Naive B cell (primary cell): ENCODE measurements at regions not wholly inside any gene's neighbourhood (a gene's known extent, or its start where the extent isn't known, plus 50 kb on each side); places are given as distances from the start of the nearest gene placed in this dataset.
A peak's percentile ranks its signal among the peaks of the same experiment; 100 is the strongest.

Experiments
- ATAC-seq, 2 donors: fragments of 150-1000 bp; cut with Tn5 transposase; 2 replicates each; pipeline ENCODE4 v1.10.0; 2021; ENCODE audit warnings: low read depth in 2 of 2, mild to moderate bottlenecking in 2 of 2, moderate library complexity in 2 of 2
- DNase-seq: peaks from one replicate; pipeline ENCODE4 v3.0.0; 2022
- H3K27ac Mint-ChIP-seq, 6 donors: one replicate each; pipeline ENCODE4 v1.8.0; 2020 to 2022; ENCODE audit warnings: mild to moderate bottlenecking in 6 of 6, mixed read lengths in 6 of 6, moderate library complexity in 5 of 6, inconsistent platforms in 2 of 6
- H3K27me3 Mint-ChIP-seq, 3 donors: one replicate each; pipeline ENCODE4 v1.8.0; 2021 to 2022; ENCODE audit warnings: mixed read lengths in 3 of 3, mild to moderate bottlenecking in 1 of 3
- H3K36me3 Mint-ChIP-seq, 2 donors: one replicate each; pipeline ENCODE4 v1.8.0; 2020 to 2022; ENCODE audit warnings: mixed read lengths in 2 of 2, inconsistent platforms in 1 of 2, mild to moderate bottlenecking in 1 of 2
- H3K4me1 Mint-ChIP-seq, 3 donors: one replicate each; pipeline ENCODE4 v1.8.0; 2020 to 2022; ENCODE audit warnings: mixed read lengths in 3 of 3, inconsistent platforms in 1 of 3, mild to moderate bottlenecking in 1 of 3, moderate library complexity in 1 of 3
- H3K4me3 Mint-ChIP-seq, 8 donors: one replicate each; pipeline ENCODE4 v1.8.0; 2020 to 2022; ENCODE audit warnings: mild to moderate bottlenecking in 8 of 8, mixed read lengths in 8 of 8, moderate library complexity in 8 of 8, inconsistent platforms in 2 of 8
- H3K9me3 Mint-ChIP-seq, 7 donors: one replicate each; pipeline ENCODE4 v1.8.0; 2020 to 2022; ENCODE audit warnings: mixed read lengths in 7 of 7, mild to moderate bottlenecking in 5 of 7, inconsistent platforms in 2 of 7, moderate library complexity in 1 of 7

- Mint-ChIP-seq H3K4me3 (peak overlapping the region in 2 of 8 donors; percentile 1 to 55), H3K9me3 (no peaks in the 10 kb centered on the region), H3K27ac (no peak overlapping the region), H3K27me3 (no peaks in the 10 kb centered on the region), H3K36me3 (no peaks in the 10 kb centered on the region), H3K4me1 (peaks cover 4 to 16% (median 8%) of the 10 kb centered on the region in 3 donors)
- DNase-seq (no peak), ATAC-seq (no peak)
These were observed 87.5 kb downstream of the HDGFL1 start for GRCh38 chr6:22656706-22657351.

DNA sequence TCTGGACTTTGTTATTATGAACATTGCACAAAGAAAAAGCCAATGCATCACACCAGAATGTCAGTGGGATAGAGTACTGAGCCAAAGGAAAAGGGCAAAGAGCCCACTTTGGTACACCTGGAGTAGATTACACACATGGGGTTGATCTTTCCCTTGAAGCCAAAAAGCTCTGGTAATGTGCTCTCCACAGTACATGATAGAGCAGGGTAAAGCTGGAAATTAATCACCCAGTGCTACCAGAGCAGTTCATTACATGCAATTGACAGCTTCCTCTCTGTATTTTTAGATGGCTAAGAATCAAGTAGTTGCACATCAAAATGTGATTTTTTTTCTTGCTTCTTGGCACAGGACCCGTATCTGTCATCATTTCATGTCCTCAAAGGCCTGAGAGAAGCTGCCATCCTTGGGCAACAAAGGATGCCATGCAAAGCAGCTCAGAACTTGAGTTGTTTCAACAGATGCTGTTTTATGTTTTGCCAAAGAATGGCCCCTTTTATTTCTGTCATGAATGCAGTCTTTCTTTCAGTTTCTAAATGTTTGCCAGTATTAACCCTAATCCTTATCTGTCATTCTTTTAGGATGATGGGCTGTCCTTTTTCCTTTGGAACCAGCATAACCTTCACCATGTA is 88.1 kb downstream of the HDGFL1 start:
- peak overlapping the region in 2 of 6 donors; percentile 28 to 66 for H3K27ac Mint-ChIP-seq
- peaks cover 4 to 16% (median 8%) of the 10 kb centered on the region in 3 donors for H3K4me1 Mint-ChIP-seq
- H3K27me3 Mint-ChIP-seq = no peaks in the 10 kb centered on the region
- no peaks in the 10 kb centered on the region for H3K36me3 Mint-ChIP-seq
- peaks cover 0 to under 1% (median 0%) of the 10 kb centered on the region in 7 donors for H3K9me3 Mint-ChIP-seq
- peak; percentile 1 for DNase-seq
- peak; percentile 57 to 77 for ATAC-seq
- H3K4me3 Mint-ChIP-seq = peak overlapping the region in 2 of 8 donors; percentile 1 to 55

DNA sequence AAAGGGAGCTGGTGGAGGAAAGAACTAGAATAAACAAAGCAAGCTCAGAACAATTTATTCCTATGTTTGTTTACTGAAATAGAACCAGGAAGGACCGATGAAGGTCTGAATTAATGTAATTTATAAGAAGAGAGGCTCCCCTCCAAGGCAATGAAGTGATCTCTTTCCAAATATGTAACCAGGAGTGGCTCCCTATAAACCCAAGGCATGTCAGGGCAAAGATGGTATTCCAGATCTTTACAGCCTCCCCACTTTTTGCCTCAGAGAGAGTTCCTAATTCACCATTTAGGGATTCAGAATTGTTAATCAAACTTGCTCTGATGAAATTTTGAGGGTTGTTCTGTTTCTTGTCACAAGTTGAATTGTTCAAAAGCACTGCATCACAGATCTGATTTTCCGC is 88.8 kb downstream of the HDGFL1 start:
- H3K9me3 Mint-ChIP-seq = peaks cover 0 to 6% (median 0%) of the 10 kb centered on the region in 7 donors
- no peaks in the 10 kb centered on the region for H3K36me3 Mint-ChIP-seq
- DNase-seq (no peak), ATAC-seq (no peak)
- no peaks in the 10 kb centered on the region for H3K27me3 Mint-ChIP-seq
- no peak overlapping the region for H3K4me3 Mint-ChIP-seq
- H3K27ac Mint-ChIP-seq = peak overlapping the region in 2 of 6 donors; percentile 66 to 80
- peaks cover 4 to 16% (median 8%) of the 10 kb centered on the region in 3 donors for H3K4me1 Mint-ChIP-seq

DNA sequence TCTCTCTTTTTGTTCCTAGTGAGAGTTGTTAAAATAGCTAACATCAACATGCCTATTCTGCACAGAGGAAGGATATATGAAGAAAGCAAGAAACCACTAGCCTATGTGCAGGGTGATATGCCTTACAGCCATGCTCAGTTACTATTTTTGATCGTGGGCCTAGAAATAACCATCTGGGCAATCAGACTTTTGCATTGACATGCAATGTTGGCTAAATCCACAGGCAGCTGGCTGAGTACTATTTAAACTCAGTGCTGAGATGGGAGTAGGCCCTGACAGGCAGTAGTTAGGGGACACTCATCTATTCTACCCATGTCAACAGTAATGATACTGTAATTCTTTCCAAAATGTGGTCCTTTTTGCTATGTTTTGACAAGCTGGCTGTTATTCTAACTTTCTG is 89.6 kb downstream of the HDGFL1 start:
- Mint-ChIP-seq H3K4me3 (peak overlapping the region in 1 of 8 donors; percentile 27), H3K4me1 (peaks cover 4 to 16% (median 8%) of the 10 kb centered on the region in 3 donors), H3K27ac (no peak overlapping the region), H3K27me3 (no peaks in the 10 kb centered on the region), H3K36me3 (no peaks in the 10 kb centered on the region), H3K9me3 (peaks cover 0 to 6% (median 0%) of the 10 kb centered on the region in 7 donors)
- ATAC-seq (no peak), DNase-seq (no peak)

GRCh38 chr6:22664968-22665367 is 95.6 kb downstream of the HDGFL1 start:
- ATAC-seq = no peak
- Mint-ChIP-seq H3K4me1 (no peaks in the 10 kb centered on the region), H3K9me3 (peaks cover 0 to 6% (median 0%) of the 10 kb centered on the region in 7 donors), H3K27ac (no peak overlapping the region), H3K36me3 (no peaks in the 10 kb centered on the region), H3K27me3 (no peaks in the 10 kb centered on the region), H3K4me3 (no peak overlapping the region)
- DNase-seq = no peak

DNA sequence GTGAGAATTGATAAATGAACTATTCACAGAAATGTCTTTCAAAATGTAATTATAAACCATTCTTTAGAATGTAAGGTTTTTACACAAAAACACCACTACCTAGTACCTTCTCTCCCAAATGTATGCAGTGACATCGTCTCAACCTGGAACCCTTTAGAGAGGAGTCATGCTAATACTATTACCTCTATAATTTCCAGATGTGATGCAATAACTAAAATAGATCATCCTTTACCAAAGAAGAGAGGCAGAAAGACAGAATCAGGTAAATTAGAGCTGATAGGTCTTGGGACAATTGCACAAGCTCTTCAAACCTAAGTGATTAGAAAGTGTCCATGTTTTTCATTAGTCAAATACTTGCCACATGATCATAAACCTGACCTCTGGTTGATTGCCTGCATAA is 96.7 kb downstream of the HDGFL1 start:
- ATAC-seq (no peak), DNase-seq (no peak)
- Mint-ChIP-seq H3K27me3 (no peaks in the 10 kb centered on the region), H3K36me3 (no peaks in the 10 kb centered on the region), H3K4me3 (no peak overlapping the region), H3K4me1 (no peaks in the 10 kb centered on the region), H3K9me3 (peaks cover 0 to 6% (median 0%) of the 10 kb centered on the region in 7 donors), H3K27ac (no peak overlapping the region)

GRCh38 chr6:22666586-22666985 is 97.2 kb downstream of the HDGFL1 start:
- no peak overlapping the region for H3K27ac Mint-ChIP-seq
- H3K9me3 Mint-ChIP-seq = peaks cover 0 to 6% (median 0%) of the 10 kb centered on the region in 7 donors
- H3K36me3 Mint-ChIP-seq = no peaks in the 10 kb centered on the region
- no peaks in the 10 kb centered on the region for H3K27me3 Mint-ChIP-seq
- no peaks in the 10 kb centered on the region for H3K4me1 Mint-ChIP-seq
- no peak for DNase-seq
- no peak overlapping the region for H3K4me3 Mint-ChIP-seq
- no peak for ATAC-seq

DNA sequence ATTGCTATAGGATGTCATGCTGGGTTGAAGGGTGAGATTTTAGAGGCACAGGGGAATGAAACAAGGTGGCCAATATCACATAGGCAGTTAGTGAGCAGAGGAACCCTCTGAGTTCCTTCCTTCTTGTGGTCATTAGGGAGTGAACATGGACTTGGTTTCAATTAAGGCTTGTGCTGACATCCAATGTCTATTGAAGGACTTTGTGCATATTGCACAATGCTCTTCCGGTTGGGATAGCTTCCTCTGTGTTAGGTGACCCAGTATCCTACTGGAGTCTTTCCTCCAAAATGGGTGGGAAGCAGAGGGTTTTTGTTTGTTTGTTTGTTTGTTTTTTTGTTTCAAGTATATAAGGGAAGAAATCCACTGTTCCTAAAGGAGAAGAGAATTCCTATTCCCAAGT is 98.5 kb downstream of the HDGFL1 start:
- H3K9me3 Mint-ChIP-seq = peaks cover 0 to 1% (median 0%) of the 10 kb centered on the region in 7 donors
- H3K27me3 Mint-ChIP-seq = no peaks in the 10 kb centered on the region
- no peak for ATAC-seq
- H3K4me3 Mint-ChIP-seq = no peak overlapping the region
- peaks cover 0 to 2% (median 0%) of the 10 kb centered on the region in 3 donors for H3K4me1 Mint-ChIP-seq
- H3K27ac Mint-ChIP-seq = no peak overlapping the region
- H3K36me3 Mint-ChIP-seq = no peaks in the 10 kb centered on the region
- DNase-seq = no peak

DNA sequence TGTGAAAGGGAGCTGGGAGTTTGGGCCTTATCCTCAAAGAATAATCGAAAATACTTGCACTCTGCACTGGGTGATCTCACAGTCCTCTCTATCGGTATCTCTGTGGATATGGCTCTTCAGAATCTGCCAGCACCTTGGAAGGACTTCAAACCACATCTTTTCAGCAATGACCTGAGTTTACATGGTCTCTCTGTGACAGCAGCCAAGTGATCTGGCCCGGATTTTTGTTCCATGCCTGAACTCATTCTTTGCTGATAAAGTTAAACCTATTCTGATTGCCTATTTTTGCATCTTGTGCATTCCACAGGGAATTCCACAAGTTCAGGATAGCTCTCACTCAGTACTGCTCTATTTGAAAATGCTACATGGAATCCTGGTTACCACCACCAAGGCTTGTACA is 98.9 kb downstream of the HDGFL1 start:
- no peak overlapping the region for H3K4me3 Mint-ChIP-seq
- H3K27me3 Mint-ChIP-seq = no peaks in the 10 kb centered on the region
- H3K36me3 Mint-ChIP-seq = no peaks in the 10 kb centered on the region
- DNase-seq (no peak), ATAC-seq (no peak)
- H3K9me3 Mint-ChIP-seq = no peaks in the 10 kb centered on the region
- peaks cover 0 to 6% (median 2%) of the 10 kb centered on the region in 3 donors for H3K4me1 Mint-ChIP-seq
- no peak overlapping the region for H3K27ac Mint-ChIP-seq

DNA sequence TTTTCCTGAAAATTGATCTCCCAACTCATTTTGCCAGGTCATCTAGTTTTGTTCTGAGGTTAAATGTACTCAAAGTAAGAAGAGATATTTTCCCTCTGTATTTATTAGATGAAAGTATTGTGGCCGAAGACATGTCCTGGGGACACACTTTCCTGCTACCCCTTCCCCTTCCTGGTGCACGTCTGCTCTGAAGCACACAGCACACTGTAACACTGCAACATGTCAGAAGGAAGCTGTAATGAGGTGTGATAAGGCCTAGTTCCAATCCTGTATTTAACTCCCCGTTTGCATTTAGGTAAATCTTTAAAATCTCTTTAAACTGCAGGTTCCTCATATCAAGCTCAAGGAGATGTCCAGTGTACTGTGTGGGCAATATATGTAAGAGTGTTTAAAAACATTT is 99.4 kb downstream of the HDGFL1 start:
- no peak for DNase-seq
- Mint-ChIP-seq H3K9me3 (no peaks in the 10 kb centered on the region), H3K27me3 (no peaks in the 10 kb centered on the region), H3K4me1 (peaks cover 0 to 10% (median 4%) of the 10 kb centered on the region in 3 donors), H3K4me3 (no peak overlapping the region), H3K27ac (no peak overlapping the region), H3K36me3 (no peaks in the 10 kb centered on the region)
- no peak for ATAC-seq

DNA sequence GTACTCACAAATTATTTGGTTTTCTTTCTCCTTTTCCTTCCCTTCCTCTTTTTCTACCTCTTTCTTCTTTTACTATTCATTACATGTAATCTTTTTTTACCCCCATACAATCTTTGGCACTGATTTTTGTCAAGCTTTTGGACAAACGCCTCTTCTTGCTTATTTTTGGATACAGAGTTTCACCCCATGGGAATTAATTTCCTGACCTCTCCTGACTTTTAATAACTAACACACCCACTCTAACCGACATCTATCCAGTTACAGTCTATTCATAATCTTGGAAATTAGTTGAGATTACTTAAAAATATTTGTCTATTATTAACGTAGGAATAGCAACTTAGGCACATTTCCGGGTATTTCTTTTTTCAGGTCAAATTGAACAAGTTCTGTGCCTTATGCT is 101.2 kb downstream of the HDGFL1 start:
- ATAC-seq (no peak), DNase-seq (no peak)
- Mint-ChIP-seq H3K4me1 (peaks cover 4 to 19% (median 5%) of the 10 kb centered on the region in 3 donors), H3K4me3 (no peak overlapping the region), H3K36me3 (no peaks in the 10 kb centered on the region), H3K27me3 (no peaks in the 10 kb centered on the region), H3K9me3 (no peaks in the 10 kb centered on the region), H3K27ac (peak overlapping the region in 1 of 6 donors; percentile 24)

DNA sequence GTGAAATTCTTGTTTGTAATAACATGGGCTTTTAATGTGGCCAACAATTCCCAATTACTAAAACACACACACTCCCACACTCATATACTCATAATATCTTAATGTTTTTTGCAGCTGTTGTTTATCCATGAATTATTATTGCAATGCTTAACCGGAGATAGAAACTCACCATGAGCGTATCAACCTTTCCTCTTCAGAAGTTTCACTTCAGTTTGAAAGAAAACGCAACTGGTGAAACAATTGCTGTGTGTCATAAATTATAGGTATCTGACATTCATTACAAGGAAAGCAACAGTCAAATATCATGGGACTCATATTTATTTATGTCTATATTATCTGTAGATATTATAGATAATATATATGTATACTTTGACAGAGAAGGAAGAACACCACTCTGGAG is 104.1 kb downstream of the HDGFL1 start:
- peak overlapping the region in 3 of 8 donors; percentile 38 to 67 (median 42) for H3K4me3 Mint-ChIP-seq
- H3K4me1 Mint-ChIP-seq = peaks cover 4 to 19% (median 5%) of the 10 kb centered on the region in 3 donors

GRCh38 chr6:22680950-22681349 is 111.6 kb downstream of the HDGFL1 start:
- ATAC-seq = no peak
- Mint-ChIP-seq H3K9me3 (peaks cover 0 to 2% (median 0%) of the 10 kb centered on the region in 7 donors), H3K4me1 (no peaks in the 10 kb centered on the region), H3K27ac (no peak overlapping the region), H3K36me3 (no peaks in the 10 kb centered on the region), H3K4me3 (no peak overlapping the region), H3K27me3 (no peaks in the 10 kb centered on the region)
- DNase-seq = no peak

More for the DNA sequence above, 104.1 kb downstream of the HDGFL1 start:
- Mint-ChIP-seq H3K27me3 (no peaks in the 10 kb centered on the region), H3K36me3 (no peaks in the 10 kb centered on the region), H3K27ac (peak overlapping the region in 1 of 6 donors; percentile 23), H3K9me3 (no peaks in the 10 kb centered on the region)
- ATAC-seq (no peak), DNase-seq (no peak)

GRCh38 chr6:22681761-22682160 is 112.4 kb downstream of the HDGFL1 start:
- Mint-ChIP-seq H3K4me1 (no peaks in the 10 kb centered on the region), H3K4me3 (no peak overlapping the region)

More at GRCh38 chr6:22681761-22682160, 112.4 kb downstream of the HDGFL1 start:
- Mint-ChIP-seq H3K27me3 (no peaks in the 10 kb centered on the region), H3K36me3 (no peaks in the 10 kb centered on the region), H3K9me3 (peaks cover 0 to 2% (median 0%) of the 10 kb centered on the region in 7 donors), H3K27ac (no peak overlapping the region)
- no peak for DNase-seq
- no peak for ATAC-seq
